GM12878 (cell line): ENCODE measurements at regions not wholly inside any gene's neighbourhood (a gene's known extent, or its start where the extent isn't known, plus 50 kb on each side); places are given as distances from the start of the nearest gene placed in this dataset.

Experiments used
- ATAC-seq: fragments of 200-7000 bp; cut with Tn5 transposase; 3 replicates; pipeline ENCODE4 v1.9.1; 2020; ENCODE audit warnings: mild to moderate bottlenecking, moderate library complexity
- BruUV-seq: library from RNA; stranded (reverse); fragments of 400-500 nt; replicated peaks from 2 replicates; lab custom pipeline; 2021; lab: Mats Ljungman, UMichigan
- CTCF ChIA-PET: fragments of 300-600 bp; sonication (Branson Sonifier 250); formaldehyde crosslinking; extraction: SDS; loops from one replicate; lab custom pipeline; 2021; ENCODE audit warnings: inconsistent platforms; lab: Yijun Ruan, JAX
- POLR2A ChIA-PET: fragments of 350-600 bp; formaldehyde crosslinking; extraction: SDS; loops from one replicate; lab custom pipeline; 2021; ENCODE audit warnings: inconsistent platforms; lab: Charles Lee
- RAD21 ChIA-PET: fragments of 300-600 bp; sonication (Branson Sonifier 250); formaldehyde crosslinking; loops from one replicate; lab custom pipeline; 2023; ENCODE audit warnings: antibody characterized with exemption; ENCODE audit not compliant: unreplicated experiment; lab: Charles Lee
- SMC1A ChIA-PET: fragments of 300-600 bp; sonication (Branson Sonifier 250); formaldehyde crosslinking; loops from one replicate; lab custom pipeline; 2023; ENCODE audit not compliant: unreplicated experiment, uncharacterized antibody; lab: Charles Lee
- DNase-seq: peaks from one replicate; pipeline ENCODE4 v3.0.0-alpha.2; 2011; ENCODE audit warnings: low read depth, low spot score
- FAIRE-seq: peaks from 3 replicates; lab custom pipeline; 2011; peaks lifted over from hg19 to GRCh38; lab: Jason Lieb, UNC
- H2AFZ ChIP-seq: 2 replicates; pipeline ENCODE4 v1.6.0; 2011; ENCODE audit warnings: low read depth, low read length, control low read depth; ENCODE audit not compliant: control insufficient read depth
- H3K27ac ChIP-seq: 2 replicates; pipeline ENCODE4 v1.5.1; 2011; ENCODE audit warnings: control low read depth; ENCODE audit not compliant: control insufficient read depth, insufficient read depth
- H3K27me3 ChIP-seq, 2 experiments: replicated peaks in 1 of 2; 2 replicates each; pipeline versions ENCODE4 v1.6.0 to v1.6.1; 2011; ENCODE audit warnings: low read length in 1 of 2; ENCODE audit not compliant: control insufficient read depth in 2 of 2, insufficient read depth in 2 of 2
- H3K36me3 ChIP-seq, 2 experiments: 2 replicates each; pipeline ENCODE4 v1.5.1; 2011; ENCODE audit warnings: low read length in 1 of 2; ENCODE audit not compliant: control insufficient read depth in 2 of 2, insufficient read depth in 2 of 2
- H3K4me1 ChIP-seq: 2 replicates; pipeline ENCODE4 v1.6.1; 2011; ENCODE audit warnings: mild to moderate bottlenecking, low read length, moderate library complexity, mixed read lengths; ENCODE audit not compliant: control insufficient read depth, insufficient read depth
- H3K4me2 ChIP-seq: 2 replicates; pipeline ENCODE4 v1.6.0; 2011; ENCODE audit warnings: control low read depth; ENCODE audit not compliant: control insufficient read depth, insufficient read depth
- H3K4me3 ChIP-seq: fragments of 200-600 bp; sonication (generic); 2 replicates; pipeline ENCODE4 v1.5.1; 2016
- H3K79me2 ChIP-seq: 2 replicates; pipeline ENCODE4 v1.6.0; 2011; ENCODE audit warnings: low read length; ENCODE audit not compliant: control insufficient read depth, insufficient read depth
- H3K9ac ChIP-seq: 2 replicates; pipeline ENCODE4 v1.8.0; 2011; ENCODE audit warnings: low read length, control low read depth, mixed read lengths; ENCODE audit not compliant: control insufficient read depth, insufficient read depth
- H3K9me3 ChIP-seq: replicated peaks from 3 replicates; pipeline ENCODE4 v1.5.1; 2011; ENCODE audit warnings: mild to moderate bottlenecking, low read length; ENCODE audit not compliant: control insufficient read depth, insufficient read depth
- H4K20me1 ChIP-seq: 2 replicates; pipeline ENCODE4 v1.6.0; 2011; ENCODE audit not compliant: control insufficient read depth, insufficient read depth
- BRCA1 ChIP-seq: IDR thresholded peaks from 2 replicates; pipeline ENCODE4 v1.6.1; 2011; ENCODE audit warnings: low read depth, low read length, improper control_type of control experiment
- CREM ChIP-seq: IDR thresholded peaks from 2 replicates; pipeline ENCODE4 v1.6.1; 2014; ENCODE audit warnings: antibody characterized with exemption, low read depth
- EED ChIP-seq: sonication (generic); IDR thresholded peaks from 2 replicates; pipeline ENCODE4 v1.6.1; 2016; ENCODE audit warnings: antibody characterized with exemption, low read depth
- ELK1 ChIP-seq: IDR thresholded peaks from 2 replicates; pipeline ENCODE4 v1.6.1; 2012; ENCODE audit warnings: low read depth, low read length, improper control_type of control experiment
- EZH2 ChIP-seq: IDR thresholded peaks from 2 replicates; pipeline ENCODE4 v1.6.1; 2012; ENCODE audit warnings: low read depth, mild to moderate bottlenecking, control low read depth, inconsistent platforms, low read length, borderline replicate concordance; ENCODE audit not compliant: control insufficient read depth
- GATAD2B ChIP-seq: fragments of 450-650 bp; conservative IDR thresholded peaks from 2 replicates; pipeline ENCODE4 v1.6.1; 2017; ENCODE audit warnings: low read depth, mild to moderate bottlenecking, moderate library complexity
- IKZF2 ChIP-seq, 2 experiments: fragments of 450-650 bp; IDR thresholded peaks; 2 replicates each; pipeline ENCODE4 v1.6.1; 2017; ENCODE audit warnings: mild to moderate bottlenecking in 2 of 2, moderate library complexity in 2 of 2
- MYB ChIP-seq: fragments of 150-350 bp; IDR thresholded peaks from 2 replicates; pipeline ENCODE4 v1.6.1; 2014; ENCODE audit warnings: mild to moderate bottlenecking, low read depth, low read length, borderline replicate concordance
- NBN ChIP-seq: fragments of 450-650 bp; IDR thresholded peaks from 2 replicates; pipeline ENCODE4 v1.6.1; 2016
- NR2F1 ChIP-seq: fragments of 450-650 bp; conservative IDR thresholded peaks from 2 replicates; pipeline ENCODE4 v1.6.1; 2017; ENCODE audit warnings: mild to moderate bottlenecking
- SIN3A ChIP-seq: IDR thresholded peaks from 2 replicates; pipeline ENCODE4 v1.6.1; 2012; ENCODE audit warnings: low read depth, low read length, improper control_type of control experiment
- TBL1XR1 ChIP-seq: IDR thresholded peaks from 2 replicates; pipeline ENCODE4 v1.6.1; 2012; ENCODE audit warnings: low read depth, low read length, improper control_type of control experiment
- YBX1 ChIP-seq: fragments of 450-650 bp; IDR thresholded peaks from 2 replicates; pipeline ENCODE4 v1.6.1; 2016; ENCODE audit warnings: antibody characterized with exemption
- ZNF217 ChIP-seq: fragments of 450-650 bp; IDR thresholded peaks from 2 replicates; pipeline ENCODE4 v1.6.1; 2017; ENCODE audit warnings: antibody characterized with exemption, mild to moderate bottlenecking
- ZNF274 ChIP-seq: IDR thresholded peaks from one replicate; pipeline ENCODE4 v1.8.0; 2011; ENCODE audit not compliant: insufficient read length, insufficient read depth
- ZNF622 ChIP-seq: fragments of 450-650 bp; IDR thresholded peaks from 2 replicates; pipeline ENCODE4 v1.6.1; 2017; ENCODE audit warnings: mild to moderate bottlenecking, inconsistent platforms
- WGBS: methylation state at CpG from one replicate; pipeline ENCODE4 v1.1.6; 2016; ENCODE audit warnings: low lambda C conversion rate; ENCODE audit not compliant: insufficient replicate concordance, insufficient coverage; ENCODE audit errors: missing lambda C conversion rate; 5-methylcytosine and 5-hydroxymethylcytosine counted together
- in situ Hi-C: fragments of 300-500 bp; cut with MboI; formaldehyde crosslinking; loops from 9 replicates; pipeline ENCODE4 v1.14.3; 2018; ENCODE audit warnings: mixed read lengths
- intact Hi-C: fragments of 100-400 bp; cut with micrococcal nuclease; formaldehyde crosslinking; loops from one replicate; pipeline ENCODE4 v1.14.2; 2022; ENCODE audit not compliant: unreplicated experiment
- TF ChIP-seq, protein P1 (sequence below): IDR thresholded peaks from 2 replicates; pipeline ENCODE4 v1.6.1; 2011; ENCODE audit warnings: borderline replicate concordance, low read depth, mild to moderate bottlenecking, moderate library complexity, low read length; ENCODE audit not compliant: insufficient read depth, poor library complexity, severe bottlenecking

GRCh38 chr2:226159875-226160479 is 639.6 kb downstream of the IRS1 start:
- TF ChIP-seq TBL1XR1 (no peak), MYB (no peak), ZNF274 (no peak), YBX1 (no peak), GATAD2B (no peak), IKZF2 (IDR thresholded peaks at IDR 0.05) (no peak), NR2F1 (no peak), ZNF622 (no peak), NBN (no peak), EED (no peak), BRCA1 (no peak), EZH2 (no peak), CREM (no peak), ELK1 (no peak), SIN3A (no peak), ZNF217 (no peak)
- TF ChIP-seq, protein P1, sequence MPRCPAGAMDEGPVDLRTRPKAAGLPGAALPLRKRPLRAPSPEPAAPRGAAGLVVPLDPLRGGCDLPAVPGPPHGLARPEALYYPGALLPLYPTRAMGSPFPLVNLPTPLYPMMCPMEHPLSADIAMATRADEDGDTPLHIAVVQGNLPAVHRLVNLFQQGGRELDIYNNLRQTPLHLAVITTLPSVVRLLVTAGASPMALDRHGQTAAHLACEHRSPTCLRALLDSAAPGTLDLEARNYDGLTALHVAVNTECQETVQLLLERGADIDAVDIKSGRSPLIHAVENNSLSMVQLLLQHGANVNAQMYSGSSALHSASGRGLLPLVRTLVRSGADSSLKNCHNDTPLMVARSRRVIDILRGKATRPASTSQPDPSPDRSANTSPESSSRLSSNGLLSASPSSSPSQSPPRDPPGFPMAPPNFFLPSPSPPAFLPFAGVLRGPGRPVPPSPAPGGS = no peak
- Histone ChIP-seq H2AFZ (no peak overlapping the region), H3K4me2 (no peak overlapping the region), H3K27ac (no peak overlapping the region), H3K9ac (no peak overlapping the region), H3K27me3 (no peaks in the 10 kb centered on the region), H3K36me3 (no peaks in the 10 kb centered on the region), H3K4me3 (no peak overlapping the region), H3K9me3 (no peaks in the 10 kb centered on the region), H3K79me2 (no peaks in the 10 kb centered on the region), H3K4me1 (no peaks in the 10 kb centered on the region), H4K20me1 (no peaks in the 10 kb centered on the region)
- ATAC-seq (no peak), FAIRE-seq (no peak), DNase-seq (no peak)
- WGBS = 1% methylated on average over 4 of the region's 4 CpGs
- ChIA-PET SMC1A (no interaction called here), RAD21 (no interaction called here), POLR2A (no interaction called here), CTCF (interaction anchor here (2.6 kb wide), 1 partner anchor 13 kb away, joined by 8 read pairs; no protein-coding TSS in a partner anchor)
- in situ Hi-C loops (no loop called here), intact Hi-C loops (no loop called here)
- BruUV-seq = no TSS peak
